IMR-90 (cell line): ENCODE measurements at regions not wholly inside any gene's neighbourhood (a gene's known extent, or its start where the extent isn't known, plus 50 kb on each side); places are given as distances from the start of the nearest gene placed in this dataset.

Experiments used
- ATAC-seq: fragments of 200-7000 bp; cut with Tn5 transposase; 2 replicates; pipeline ENCODE4 v1.9.1; 2020; ENCODE audit warnings: low read depth, mild to moderate bottlenecking, moderate library complexity
- BruUV-seq: library from RNA; stranded (reverse); fragments of 400-500 nt; replicated peaks from 2 replicates; lab custom pipeline; 2021; lab: Mats Ljungman, UMichigan
- CTCF ChIA-PET: fragments of 300-600 bp; formaldehyde crosslinking; extraction: SDS; loops from one replicate; lab custom pipeline; 2021; ENCODE audit warnings: antibody characterized with exemption; lab: Yijun Ruan, JAX
- POLR2A ChIA-PET: fragments of 300-600 bp; sonication (Branson Sonifier 250); formaldehyde crosslinking; loops from one replicate; lab custom pipeline; 2022; ENCODE audit warnings: antibody characterized with exemption; ENCODE audit not compliant: unreplicated experiment; lab: Charles Lee
- DNase-seq: peaks from one replicate; pipeline ENCODE4 v3.0.0; 2013
- H2AFZ ChIP-seq: replicated peaks from 2 replicates; pipeline ENCODE3; 2013; ENCODE audit warnings: low read length, mild to moderate bottlenecking; ENCODE audit not compliant: poor library complexity
- H2AK5ac ChIP-seq: 2 replicates; pipeline ENCODE4 v1.6.1; 2013; ENCODE audit warnings: low read depth, low read length, inconsistent platforms
- H2AK9ac ChIP-seq: replicated peaks from 2 replicates; pipeline ENCODE3; 2013; ENCODE audit warnings: mild to moderate bottlenecking, low read depth, low read length, moderate library complexity; ENCODE audit not compliant: poor library complexity
- H2BK120ac ChIP-seq: 2 replicates; pipeline ENCODE4 v1.6.1; 2013; ENCODE audit warnings: low read depth, low read length, inconsistent platforms
- H2BK15ac ChIP-seq: 3 replicates; pipeline ENCODE4 v1.6.1; 2013; ENCODE audit warnings: low read depth, low read length, inconsistent platforms
- H2BK20ac ChIP-seq: 2 replicates; pipeline ENCODE4 v1.6.1; 2013; ENCODE audit warnings: low read depth, mild to moderate bottlenecking, inconsistent platforms, low read length, moderate library complexity
- H2BK5ac ChIP-seq: 2 replicates; pipeline ENCODE4 v1.6.1; 2013; ENCODE audit warnings: mild to moderate bottlenecking, low read depth, low read length, inconsistent platforms; ENCODE audit not compliant: poor library complexity, severe bottlenecking
- H3K14ac ChIP-seq: replicated peaks from 2 replicates; pipeline ENCODE4 v1.6.1; 2013; ENCODE audit warnings: low read depth, low read length, inconsistent platforms
- H3K18ac ChIP-seq: 2 replicates; pipeline ENCODE4 v1.6.1; 2013; ENCODE audit warnings: low read depth, low read length, control low read depth
- H3K23ac ChIP-seq: 2 replicates; pipeline ENCODE4 v1.6.1; 2013; ENCODE audit warnings: low read depth, low read length, inconsistent platforms
- H3K27ac ChIP-seq: 2 replicates; pipeline ENCODE4 v1.5.1; 2013; ENCODE audit warnings: mild to moderate bottlenecking, control low read depth, low read length; ENCODE audit not compliant: insufficient read depth
- H3K27me3 ChIP-seq: 2 replicates; pipeline ENCODE4 v1.6.1; 2013; ENCODE audit warnings: low read length; ENCODE audit not compliant: control insufficient read depth, insufficient read depth
- H3K36me3 ChIP-seq: 2 replicates; pipeline ENCODE4 v1.6.1; 2013; ENCODE audit warnings: low read length, mixed read lengths; ENCODE audit not compliant: control insufficient read depth, insufficient read depth
- H3K4ac ChIP-seq: 2 replicates; pipeline ENCODE4 v1.6.1; 2013; ENCODE audit warnings: low read depth, low read length, inconsistent platforms
- H3K4me1 ChIP-seq: 2 replicates; pipeline ENCODE4 v1.6.1; 2013; ENCODE audit warnings: low read length, mixed read lengths; ENCODE audit not compliant: control insufficient read depth, insufficient read depth
- H3K4me2 ChIP-seq: 2 replicates; pipeline ENCODE4 v1.6.1; 2013; ENCODE audit warnings: low read depth, mild to moderate bottlenecking, control low read depth, low read length, moderate library complexity
- H3K4me3 ChIP-seq: 2 replicates; pipeline ENCODE4 v1.5.1; 2013; ENCODE audit warnings: low read depth, mild to moderate bottlenecking, control low read depth, low read length, moderate library complexity; ENCODE audit not compliant: insufficient read depth
- H3K56ac ChIP-seq: 2 replicates; pipeline ENCODE4 v1.6.1; 2013; ENCODE audit warnings: low read length, inconsistent platforms; ENCODE audit not compliant: insufficient read depth; ENCODE audit errors: extremely low read depth
- H3K79me1 ChIP-seq, 2 experiments: 2 replicates each; pipeline ENCODE4 v1.6.1; 2013; ENCODE audit warnings: low read length in 2 of 2, inconsistent platforms in 1 of 2, low read depth in 1 of 2
- H3K9ac ChIP-seq: 2 replicates; pipeline ENCODE4 v1.6.1; 2013; ENCODE audit warnings: low read depth, low read length, control low read depth
- H3K9me1 ChIP-seq: 2 replicates; pipeline ENCODE4 v1.6.1; 2013; ENCODE audit warnings: low read length, inconsistent platforms; ENCODE audit not compliant: insufficient read depth
- H3K9me3 ChIP-seq: 2 replicates; pipeline ENCODE4 v1.6.1; 2013; ENCODE audit warnings: low read length; ENCODE audit not compliant: control insufficient read depth, insufficient read depth
- H4K20me1 ChIP-seq: 2 replicates; pipeline ENCODE4 v1.6.1; 2013; ENCODE audit warnings: low read length, inconsistent platforms; ENCODE audit not compliant: insufficient read depth
- H4K5ac ChIP-seq: 2 replicates; pipeline ENCODE4 v1.6.1; 2013; ENCODE audit warnings: mild to moderate bottlenecking, low read depth, low read length, control low read depth
- H4K8ac ChIP-seq, 2 experiments: 2 replicates each; pipeline ENCODE4 v1.6.1; 2013; ENCODE audit warnings: low read depth in 2 of 2, low read length in 2 of 2, control low read depth in 1 of 2, inconsistent platforms in 1 of 2
- H4K91ac ChIP-seq: 2 replicates; pipeline ENCODE4 v1.6.1; 2013; ENCODE audit warnings: low read depth, low read length, inconsistent platforms; ENCODE audit not compliant: insufficient read depth
- CHD1 ChIP-seq: IDR thresholded peaks from 2 replicates; pipeline ENCODE4 v1.6.1; 2012; ENCODE audit warnings: low read depth, low read length, improper control_type of control experiment
- CTCF ChIP-seq: conservative IDR thresholded peaks from 2 replicates; pipeline ENCODE4 v1.5.1; 2012; ENCODE audit warnings: mild to moderate bottlenecking, low read depth, low read length, improper control_type of control experiment
- MAFK ChIP-seq: IDR thresholded peaks from 2 replicates; pipeline ENCODE4 v1.6.1; 2012; ENCODE audit warnings: low read depth, low read length, improper control_type of control experiment
- RCOR1 ChIP-seq: IDR thresholded peaks from 2 replicates; pipeline ENCODE4 v1.6.1; 2012; ENCODE audit warnings: mild to moderate bottlenecking, low read length, improper control_type of control experiment; ENCODE audit not compliant: insufficient replicate concordance
- RFX5 ChIP-seq: IDR thresholded peaks from 2 replicates; pipeline ENCODE4 v1.8.0; 2012; ENCODE audit warnings: low read depth, mild to moderate bottlenecking, low read length, moderate library complexity
- USF2 ChIP-seq: fragments of 150-350 bp; IDR thresholded peaks from 2 replicates; pipeline ENCODE4 v1.6.1; 2017; ENCODE audit warnings: mild to moderate bottlenecking, antibody characterized with exemption, low read length, low read depth
- WGBS, 2 experiments: methylation state at CpG; one replicate each; pipeline versions ENCODE4 v1.1.5 to v1.1.7; 2013; ENCODE audit warnings: missing lambda C conversion rate in 2 of 2; ENCODE audit not compliant: insufficient read length in 1 of 2; ENCODE audit errors: extremely low coverage in 2 of 2; 5-methylcytosine and 5-hydroxymethylcytosine counted together
- dilution Hi-C: fragments of 300-500 bp; cut with HindIII; formaldehyde crosslinking; loops from one replicate; pipeline ENCODE4 v1.14.3; 2018; ENCODE audit warnings: low sequenced_read_pairs; ENCODE audit not compliant: unreplicated experiment
- in situ Hi-C: fragments of 300-500 bp; cut with MboI; formaldehyde crosslinking; loops from 3 replicates; pipeline ENCODE4 v1.14.3; 2019; ENCODE audit warnings: low sequenced_read_pairs, inconsistent platforms, mixed read lengths
- intact Hi-C: fragments of 100-400 bp; cut with micrococcal nuclease; formaldehyde crosslinking; loops from 2 replicates; pipeline ENCODE4 v1.10.0; 2022

DNA sequence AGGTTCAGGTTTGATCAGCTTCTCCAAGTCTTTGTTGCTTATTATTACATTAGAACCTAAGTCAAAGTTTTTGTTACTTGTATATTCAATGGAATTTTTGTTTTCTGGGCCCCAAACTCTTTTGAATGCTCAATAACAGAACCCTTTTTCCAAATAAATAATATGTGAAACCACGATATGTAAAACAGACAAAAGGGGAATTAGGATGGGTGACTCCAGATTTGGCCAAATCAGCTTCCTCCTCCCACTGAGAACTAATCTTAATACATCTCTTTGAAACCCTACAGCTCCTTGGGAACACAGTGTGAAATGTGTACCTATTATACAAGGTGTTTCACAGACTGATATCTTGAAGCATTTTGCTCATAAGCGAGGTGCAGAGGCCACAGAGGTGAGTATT, 67.0 kb upstream of the TNFSF18 start:
- Histone ChIP-seq H3K9me1 (0 out of 2 replicates have a peak, but pooled peaks cover 4% of the 10 kb centered on the region), H3K23ac (no peak overlapping the region), H3K27me3 (no peaks in the 10 kb centered on the region), H3K14ac (no peak overlapping the region), H2AK9ac (no peak overlapping the region), H3K18ac (no peak overlapping the region), H4K91ac (no peak overlapping the region), H3K4me3 (no peak overlapping the region), H3K9ac (no peak overlapping the region), H2BK120ac (no peak overlapping the region), H3K79me1 (no peaks in the 10 kb centered on the region), H2BK5ac (no peak overlapping the region), H2BK20ac (no peak overlapping the region), H3K36me3 (no peaks in the 10 kb centered on the region), H3K4ac (no peak overlapping the region), H4K8ac (no peak overlapping the region; a peak in 1 of 4 replicates), H3K9me3 (no peaks in the 10 kb centered on the region), H4K5ac (no peak overlapping the region), H4K20me1 (no peaks in the 10 kb centered on the region), H2AK5ac (no peak overlapping the region; the same call in 1 of the 2 replicates), H2AFZ (no peak overlapping the region), H3K4me2 (no peak overlapping the region), H3K56ac (no peak overlapping the region), H3K4me1 (peaks cover 4% of the 10 kb centered on the region; the same call in 1 of the 2 replicates), H3K27ac (no peak overlapping the region), H2BK15ac (no peak overlapping the region)
- TF ChIP-seq RCOR1 (no peak), MAFK (no peak), CHD1 (no peak), USF2 (no peak), CTCF (no peak), RFX5 (no peak)
- no TSS peak for BruUV-seq
- CTCF ChIA-PET = interaction anchor here (1.2 kb wide), 1 partner anchor 199 kb away, joined by 3 read pairs; no protein-coding TSS in a partner anchor
- ATAC-seq (no peak), DNase-seq (no peak)
- dilution Hi-C loops (no loop called here), in situ Hi-C loops (no loop called here), intact Hi-C loops (no loop called here)
- POLR2A ChIA-PET = no interaction called here
- no CpG with 5 or more reads among the region's 2 CpGs for WGBS, 2 experiments
